BE2C (cell line): ENCODE measurements at regions not wholly inside any gene's neighbourhood (a gene's known extent, or its start where the extent isn't known, plus 50 kb on each side); places are given as distances from the start of the nearest gene placed in this dataset.

ENCODE experiments used
- DNase-seq: peaks from one replicate; pipeline ENCODE4 v3.0.0-alpha.2; 2020
- H3K27me3 ChIP-seq: fragments of 250-450 bp; sonication (Bioruptor Pico); 2 replicates; pipeline ENCODE4 v1.5.1; 2020; ENCODE audit warnings: mild to moderate bottlenecking
- H3K36me3 ChIP-seq: fragments of 250-450 bp; sonication (Bioruptor Pico); 2 replicates; pipeline ENCODE4 v1.5.1; 2020; ENCODE audit warnings: mild to moderate bottlenecking
- H3K4me1 ChIP-seq: fragments of 250-450 bp; sonication (Bioruptor Pico); 2 replicates; pipeline ENCODE4 v1.5.1; 2020
- H3K4me3 ChIP-seq: 2 replicates; pipeline ENCODE4 v1.5.1; 2011; ENCODE audit warnings: low read depth, low read length
- H3K9me3 ChIP-seq: fragments of 250-450 bp; sonication (Bioruptor Pico); 2 replicates; pipeline ENCODE4 v1.5.1; 2020
- TF ChIP-seq, protein P1 (sequence below): IDR thresholded peaks from 2 replicates; pipeline ENCODE4 v1.5.1; 2012; ENCODE audit warnings: mild to moderate bottlenecking, low read depth, low read length

DNA sequence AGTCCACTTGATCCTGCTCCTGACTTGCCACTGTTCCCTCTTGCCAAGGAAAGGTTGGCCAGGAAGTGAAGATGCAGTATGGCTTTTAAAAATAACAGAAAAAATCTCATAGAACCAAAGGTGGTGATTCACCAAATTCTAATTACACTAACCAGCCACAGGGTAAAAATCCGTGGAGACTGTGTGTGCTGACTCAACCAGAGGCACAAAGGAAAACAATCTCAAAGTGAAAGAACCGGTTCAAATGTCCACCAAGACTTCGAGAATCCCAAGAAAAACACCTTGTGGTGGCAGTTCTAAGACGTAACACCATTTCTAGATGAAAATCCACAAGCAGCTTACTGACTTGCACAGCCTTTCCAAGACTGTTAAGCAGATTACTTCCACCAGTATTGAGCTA, 279.1 kb downstream of the TLE1 start:
- TF ChIP-seq, protein P1, sequence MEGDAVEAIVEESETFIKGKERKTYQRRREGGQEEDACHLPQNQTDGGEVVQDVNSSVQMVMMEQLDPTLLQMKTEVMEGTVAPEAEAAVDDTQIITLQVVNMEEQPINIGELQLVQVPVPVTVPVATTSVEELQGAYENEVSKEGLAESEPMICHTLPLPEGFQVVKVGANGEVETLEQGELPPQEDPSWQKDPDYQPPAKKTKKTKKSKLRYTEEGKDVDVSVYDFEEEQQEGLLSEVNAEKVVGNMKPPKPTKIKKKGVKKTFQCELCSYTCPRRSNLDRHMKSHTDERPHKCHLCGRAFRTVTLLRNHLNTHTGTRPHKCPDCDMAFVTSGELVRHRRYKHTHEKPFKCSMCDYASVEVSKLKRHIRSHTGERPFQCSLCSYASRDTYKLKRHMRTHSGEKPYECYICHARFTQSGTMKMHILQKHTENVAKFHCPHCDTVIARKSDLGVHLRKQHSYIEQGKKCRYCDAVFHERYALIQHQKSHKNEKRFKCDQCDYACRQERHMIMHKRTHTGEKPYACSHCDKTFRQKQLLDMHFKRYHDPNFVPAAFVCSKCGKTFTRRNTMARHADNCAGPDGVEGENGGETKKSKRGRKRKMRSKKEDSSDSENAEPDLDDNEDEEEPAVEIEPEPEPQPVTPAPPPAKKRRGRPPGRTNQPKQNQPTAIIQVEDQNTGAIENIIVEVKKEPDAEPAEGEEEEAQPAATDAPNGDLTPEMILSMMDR = no peak
- no peaks in the 10 kb centered on the region for H3K27me3 ChIP-seq
- H3K36me3 ChIP-seq = no peaks in the 10 kb centered on the region
- H3K9me3 ChIP-seq = no peaks in the 10 kb centered on the region
- no peak overlapping the region for H3K4me3 ChIP-seq
- DNase-seq = no peak
- peaks cover 10% of the 10 kb centered on the region for H3K4me1 ChIP-seq

DNA sequence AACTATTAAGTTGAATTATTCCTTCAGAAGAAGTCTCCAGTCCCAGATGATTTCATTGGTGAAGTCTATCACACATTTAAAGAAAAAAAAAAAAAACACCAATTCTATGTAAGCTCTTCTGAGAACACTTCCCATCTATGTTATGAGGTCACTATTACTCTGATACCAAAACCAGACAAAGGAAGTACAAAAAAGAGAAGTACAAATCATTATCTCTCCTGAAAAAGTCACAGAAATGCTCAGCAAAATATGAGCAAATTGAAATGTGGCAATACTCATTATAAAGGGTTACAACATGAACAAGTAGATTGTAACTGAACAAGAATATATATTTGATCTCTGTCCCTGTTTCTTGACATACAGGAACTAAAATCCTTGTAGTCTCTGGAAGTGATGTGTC, 280.4 kb downstream of the TLE1 start:
- TF ChIP-seq, protein P1 = no peak
- no peaks in the 10 kb centered on the region for H3K36me3 ChIP-seq
- H3K4me3 ChIP-seq = no peak overlapping the region
- DNase-seq = no peak
- H3K9me3 ChIP-seq = no peaks in the 10 kb centered on the region
- H3K4me1 ChIP-seq = peaks cover 10% of the 10 kb centered on the region
- no peaks in the 10 kb centered on the region for H3K27me3 ChIP-seq

DNA sequence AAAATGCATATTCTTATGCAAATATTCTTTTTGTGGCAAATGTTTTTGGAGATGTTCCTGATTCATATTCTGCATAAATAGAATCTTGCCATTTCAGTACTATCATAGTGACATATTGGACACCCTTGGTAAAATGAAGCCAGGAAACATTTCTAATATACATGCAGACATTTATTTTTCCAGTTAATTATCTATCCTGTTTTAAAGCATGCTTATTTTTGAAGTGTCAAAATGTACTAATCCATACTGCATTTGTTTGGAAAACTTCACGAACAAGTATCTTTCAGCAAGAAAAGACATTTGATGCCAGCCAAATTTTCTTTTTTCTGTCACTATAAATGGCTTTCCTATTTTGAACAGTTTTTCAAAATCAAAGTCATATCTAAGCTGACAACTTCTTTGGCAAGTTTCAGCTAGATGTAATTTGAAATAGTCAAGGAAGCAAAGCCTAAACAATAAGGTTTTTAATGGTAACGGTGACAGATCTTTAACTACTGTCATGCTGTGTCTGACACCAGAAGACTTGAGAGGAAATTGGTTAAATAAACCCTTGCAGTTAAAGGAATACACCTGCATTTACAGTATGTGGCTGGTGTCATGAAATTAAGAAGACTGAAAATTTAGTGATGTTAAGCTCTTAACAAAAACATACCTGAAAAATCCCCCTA, 284.3 kb downstream of the TLE1 start:
- no peak overlapping the region for H3K4me3 ChIP-seq
- H3K36me3 ChIP-seq = no peaks in the 10 kb centered on the region
- no peaks in the 10 kb centered on the region for H3K27me3 ChIP-seq
- peaks cover 10% of the 10 kb centered on the region for H3K4me1 ChIP-seq
- TF ChIP-seq, protein P1 = no peak
- no peaks in the 10 kb centered on the region for H3K9me3 ChIP-seq
- no peak for DNase-seq

DNA sequence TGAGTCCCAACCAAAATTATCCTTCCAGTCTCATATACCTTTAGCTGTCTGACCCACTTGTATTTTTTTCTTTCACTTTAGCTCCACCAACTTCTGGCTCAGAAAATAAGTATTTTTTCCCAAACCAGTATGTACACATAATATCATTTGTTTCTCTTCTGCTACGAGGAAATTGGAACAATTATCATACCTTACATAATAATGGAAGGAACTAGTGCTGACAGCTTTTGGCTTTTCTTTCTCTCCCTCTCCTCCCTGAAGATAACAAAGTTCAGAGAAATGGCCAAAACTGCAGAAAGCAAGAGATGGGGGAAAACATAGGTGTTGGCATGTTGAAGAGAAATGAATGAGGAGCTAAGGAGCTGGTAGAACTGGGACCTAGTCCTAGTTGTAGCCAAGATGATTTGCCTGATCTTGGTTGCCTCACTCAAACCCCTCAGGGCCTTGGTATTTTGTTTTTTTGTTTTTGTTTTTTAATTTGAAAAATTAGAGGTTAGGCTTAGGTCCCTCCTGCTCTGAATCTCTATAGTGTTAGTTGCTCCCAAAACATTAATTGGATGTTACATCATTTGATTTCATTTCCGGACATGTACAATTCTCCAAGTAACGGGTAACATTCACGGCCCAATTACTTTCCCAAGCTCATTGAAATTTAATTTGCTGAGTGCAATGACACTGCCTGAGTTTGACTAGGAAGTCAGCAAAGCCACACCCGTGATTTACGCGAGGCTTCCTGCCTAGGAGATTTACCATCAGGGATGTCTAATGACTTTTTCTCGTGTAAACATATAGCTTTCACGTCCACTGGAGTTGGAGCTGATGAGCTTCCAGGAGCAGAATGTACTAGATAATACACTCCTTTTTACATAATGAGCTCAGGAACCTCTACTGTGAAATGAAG, 291.6 kb downstream of the TLE1 start:
- no peak for DNase-seq
- no peaks in the 10 kb centered on the region for H3K36me3 ChIP-seq
- TF ChIP-seq, protein P1 = no peak
- no peak overlapping the region for H3K4me3 ChIP-seq
- H3K27me3 ChIP-seq = no peaks in the 10 kb centered on the region
- no peaks in the 10 kb centered on the region for H3K9me3 ChIP-seq
- peaks cover 18% of the 10 kb centered on the region for H3K4me1 ChIP-seq

- H3K4me1 ChIP-seq = peaks cover 18% of the 10 kb centered on the region
- DNase-seq = no peak
Observed at GRCh38 chr9:81396528-81396927, 292.8 kb downstream of the TLE1 start.

More at GRCh38 chr9:81396528-81396927, 292.8 kb downstream of the TLE1 start:
- Histone ChIP-seq H3K27me3 (no peaks in the 10 kb centered on the region), H3K9me3 (no peaks in the 10 kb centered on the region), H3K4me3 (no peak overlapping the region), H3K36me3 (no peaks in the 10 kb centered on the region)
- TF ChIP-seq, protein P1 = no peak
